Midbrain (tissue), 1 donor: ENCODE measurements at regions not wholly inside any gene's neighbourhood (a gene's known extent, or its start where the extent isn't known, plus 50 kb on each side); places are given as distances from the start of the nearest gene placed in this dataset.
"Not testable (repeated sequence)": the region's sequence is repeated elsewhere in the genome, so short reads cannot be mapped to it uniquely, and the experiment has no call there.

Source experiments
- DNase-seq: peaks from one replicate; lab custom pipeline; 2025; lab: John Stamatoyannopoulos, UW

DNA sequence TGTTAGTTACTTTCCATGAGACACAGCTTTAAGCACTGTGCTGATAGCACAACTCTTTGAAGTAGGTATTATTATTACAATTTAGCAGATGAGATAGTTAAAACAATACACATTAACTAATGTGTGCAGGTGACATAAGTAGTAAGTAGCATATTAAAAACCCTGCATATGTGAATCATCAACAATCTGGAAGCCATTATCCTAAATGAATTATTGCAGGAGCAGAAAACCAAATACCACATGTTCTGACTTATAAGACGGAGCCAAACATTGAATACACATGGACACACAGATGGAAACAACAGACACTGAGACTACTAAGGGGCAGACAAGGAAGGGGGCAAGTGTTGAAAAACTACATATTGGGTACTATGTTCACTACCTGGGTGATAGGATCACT, 300.3 kb upstream of the GULP1 start:
- DNase-seq: no peak

- peak; percentile 13 for DNase-seq
Measured at GRCh38 chr2:187994464-187995331, 297.0 kb upstream of the GULP1 start.

GRCh38 chr2:187995556-187995955, 296.1 kb upstream of the GULP1 start:
- no peak for DNase-seq

DNA sequence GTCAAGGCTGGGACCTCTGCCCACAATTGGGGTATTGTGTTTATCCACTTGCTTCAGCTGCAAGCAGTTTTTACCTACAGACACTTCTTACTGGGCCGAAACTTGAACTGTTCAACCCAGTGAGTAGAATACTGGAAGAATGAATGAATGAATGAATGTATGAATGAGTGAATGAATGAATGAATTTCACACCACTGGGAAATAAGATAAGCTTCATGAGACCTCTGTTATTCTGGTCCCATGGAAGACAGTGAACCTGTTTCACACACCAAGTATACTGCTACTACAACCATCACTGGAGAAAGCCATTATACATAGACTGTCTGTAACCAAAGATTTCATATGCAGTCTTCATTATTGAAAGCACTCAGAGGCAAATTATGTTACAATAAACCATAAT, 295.0 kb upstream of the GULP1 start:
- DNase-seq: no peak

DNA sequence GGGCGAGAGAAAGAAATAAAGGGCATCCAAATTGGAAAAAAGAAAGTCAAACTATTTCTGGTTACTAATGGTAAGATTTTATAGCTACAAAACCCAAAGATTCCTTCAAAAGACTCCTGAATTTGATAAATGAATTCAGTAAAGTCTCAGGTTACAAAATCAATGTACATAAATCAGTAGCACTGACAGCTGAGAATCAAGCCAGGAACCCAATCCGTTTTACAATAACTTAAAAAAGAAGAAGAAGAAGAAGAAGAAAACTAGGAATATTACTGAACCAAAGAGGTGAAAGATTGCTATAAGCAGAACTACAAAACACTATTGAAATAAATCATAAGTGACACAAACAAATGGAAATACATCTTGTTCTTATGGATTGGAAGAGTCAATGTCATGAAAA, 291.5 kb upstream of the GULP1 start:
- DNase-seq: no peak

GRCh38 chr2:188003800-188004199, 287.9 kb upstream of the GULP1 start:
- DNase-seq: no peak

GRCh38 chr2:188013767-188014166, 277.9 kb upstream of the GULP1 start:
- no peak for DNase-seq

DNA sequence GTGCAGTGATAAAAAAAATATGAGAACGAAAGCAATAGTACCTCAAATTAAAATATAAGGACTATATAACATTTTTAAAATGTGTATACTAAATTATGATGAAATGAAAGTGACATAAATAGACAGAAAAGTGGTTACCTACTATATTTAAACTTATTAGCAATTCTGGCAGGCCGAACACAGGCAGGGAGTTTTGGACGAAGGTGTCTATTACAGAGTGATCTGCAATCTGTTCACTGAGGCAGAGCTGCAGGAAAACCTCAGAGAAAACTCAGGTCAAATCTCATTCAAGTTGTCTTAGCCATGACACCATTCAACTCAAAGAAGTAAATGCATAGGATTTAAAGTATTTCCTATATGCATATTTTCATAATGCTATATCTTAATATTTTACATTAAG, 274.8 kb upstream of the GULP1 start:
- no peak for DNase-seq

GRCh38 chr2:188022389-188022788, 269.3 kb upstream of the GULP1 start:
- DNase-seq: no peak

DNA sequence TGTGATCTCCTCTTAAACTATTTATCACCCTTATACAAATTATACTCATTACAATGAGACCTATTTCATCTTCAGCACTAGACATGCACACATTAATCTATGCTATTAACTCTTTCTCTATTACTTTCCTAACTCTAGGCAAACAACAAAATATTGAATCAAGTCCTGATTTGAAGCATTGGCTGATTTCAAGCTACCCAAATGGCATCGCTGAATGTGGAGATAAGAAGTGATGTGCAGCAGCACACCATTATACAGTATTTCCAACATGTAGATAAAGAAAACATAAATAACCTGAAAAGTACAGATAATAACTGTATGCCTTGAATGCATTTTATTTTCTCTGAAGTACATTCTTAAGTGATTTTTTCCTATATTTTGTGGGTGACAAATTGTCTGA, 268.6 kb upstream of the GULP1 start:
- DNase-seq: no peak

DNA sequence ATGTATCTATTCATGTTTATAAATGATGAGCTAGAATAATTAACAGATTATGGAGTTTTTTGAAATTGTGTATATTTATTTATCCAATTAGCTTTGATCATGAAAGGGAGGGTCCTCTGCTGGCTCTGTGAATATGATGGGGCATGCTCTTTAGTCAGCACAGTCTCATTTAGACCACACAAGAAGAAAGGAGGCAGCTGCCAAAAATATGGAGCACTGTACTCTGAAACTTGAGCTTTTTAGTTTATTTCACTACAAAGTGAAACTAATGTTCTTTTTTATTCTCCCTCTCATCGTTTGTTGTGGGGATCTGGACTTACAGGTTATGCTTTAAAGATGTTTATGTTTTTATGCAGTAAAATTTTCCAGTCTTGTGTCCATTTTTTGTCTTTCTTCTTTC, 266.9 kb upstream of the GULP1 start:
- no peak for DNase-seq

GRCh38 chr2:188028739-188029138, 262.9 kb upstream of the GULP1 start:
- DNase-seq: no peak

- DNase-seq: no peak
Measured at GRCh38 chr2:188032306-188032705, 259.4 kb upstream of the GULP1 start.

DNA sequence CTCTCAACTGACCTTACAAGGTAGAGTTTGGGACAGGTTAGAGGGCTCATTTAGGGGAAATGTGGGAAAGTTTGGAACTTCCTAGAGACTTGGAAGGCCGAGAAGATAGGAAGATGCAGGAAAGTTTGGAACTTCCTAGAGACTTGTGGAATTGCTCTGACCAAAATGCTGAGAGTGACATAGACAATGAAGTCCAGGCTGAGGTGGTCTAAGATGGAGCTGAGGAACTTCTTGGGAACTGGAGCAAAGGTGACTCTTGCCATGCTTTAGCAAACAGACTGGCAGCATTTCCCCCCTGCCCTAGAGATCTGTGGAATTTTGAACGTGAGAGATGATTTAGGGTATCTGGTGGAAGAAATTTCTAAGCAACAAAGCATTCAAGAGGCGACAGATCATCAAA, 258.9 kb upstream of the GULP1 start:
- DNase-seq: no peak

- DNase-seq: not testable (repeated sequence)
Measured at GRCh38 chr2:188033240-188033639, 258.4 kb upstream of the GULP1 start.

GRCh38 chr2:188034102-188034501, 257.6 kb upstream of the GULP1 start:
- DNase-seq: not testable (repeated sequence)

DNA sequence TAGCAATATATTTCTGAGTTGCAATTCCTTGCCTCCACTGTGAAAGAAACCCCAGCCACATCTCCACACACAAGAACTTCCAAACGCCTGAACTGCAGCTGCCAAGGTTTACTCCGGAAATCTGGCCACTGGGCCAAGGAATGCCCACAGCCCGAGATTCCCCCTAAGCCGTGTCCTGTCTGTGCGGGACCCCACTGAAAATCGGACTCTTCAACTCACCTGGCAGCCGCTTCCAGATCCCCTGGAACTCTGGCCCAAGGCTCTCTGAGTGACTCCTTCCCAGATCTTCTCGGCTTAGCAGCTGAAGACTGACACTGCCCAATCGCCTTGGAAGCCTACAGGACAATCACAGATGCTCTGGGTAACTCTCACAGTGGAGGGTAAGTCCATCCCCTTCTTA, 256.3 kb upstream of the GULP1 start:
- not testable (repeated sequence) for DNase-seq

- DNase-seq: not testable (repeated sequence)
Measured at GRCh38 chr2:188036786-188037185, 254.9 kb upstream of the GULP1 start.

DNA sequence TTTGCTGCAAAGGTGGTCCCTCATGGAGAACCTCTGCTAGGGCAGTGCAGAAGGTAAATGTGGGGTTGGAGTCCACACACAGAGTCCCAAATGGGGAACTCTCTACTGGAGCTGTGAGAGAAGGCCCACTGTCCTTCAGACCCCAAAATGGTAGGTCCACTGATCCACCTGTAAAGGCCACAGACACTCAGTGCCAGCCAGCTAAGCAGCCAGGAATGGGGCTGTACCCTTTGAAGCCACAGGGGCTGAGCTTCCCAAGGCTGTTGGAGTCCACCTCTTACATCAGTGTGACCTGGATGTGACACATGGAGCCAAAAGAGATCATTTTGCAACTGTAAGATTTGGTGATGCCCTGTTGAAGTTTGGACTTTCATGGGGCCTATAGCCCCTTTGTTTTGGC, 252.4 kb upstream of the GULP1 start:
- DNase-seq: no peak

DNA sequence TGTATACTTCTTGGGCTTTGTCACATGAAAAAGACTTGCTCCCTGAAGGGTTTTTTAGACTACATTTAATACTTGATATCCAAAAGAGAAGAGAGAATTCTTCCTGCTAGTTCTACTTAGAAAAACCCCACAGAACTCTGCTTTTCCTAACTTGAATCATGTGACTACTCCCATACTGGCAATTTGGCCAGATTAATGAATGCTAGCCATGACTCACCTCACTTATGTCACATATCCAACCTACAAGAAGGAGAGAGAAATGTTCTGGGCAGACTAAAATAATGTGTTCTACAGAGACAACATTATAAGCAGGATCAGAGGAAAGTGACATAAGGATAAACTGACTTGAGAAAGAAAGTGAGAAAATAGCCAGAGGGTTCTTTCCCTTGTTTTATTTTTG, 249.3 kb upstream of the GULP1 start:
- no peak for DNase-seq

DNA sequence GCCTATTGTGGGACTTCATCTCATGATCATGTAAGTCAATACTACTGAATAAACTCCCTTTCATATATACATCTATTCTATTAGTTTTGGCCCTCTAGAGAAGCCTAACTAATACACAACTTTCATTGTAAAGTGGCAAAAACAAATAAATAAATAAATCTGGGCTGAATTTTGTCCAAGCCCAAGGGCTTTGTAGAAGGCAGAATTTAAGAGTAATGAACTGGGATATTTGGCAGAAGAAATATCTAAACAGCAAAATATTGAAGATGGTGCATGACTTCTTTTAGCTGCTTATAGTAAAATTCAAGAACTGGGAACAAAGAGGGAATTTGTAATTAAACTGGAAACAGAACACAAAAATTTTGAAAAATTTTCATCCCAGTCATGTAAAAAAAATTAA, 246.7 kb upstream of the GULP1 start:
- no peak for DNase-seq

DNA sequence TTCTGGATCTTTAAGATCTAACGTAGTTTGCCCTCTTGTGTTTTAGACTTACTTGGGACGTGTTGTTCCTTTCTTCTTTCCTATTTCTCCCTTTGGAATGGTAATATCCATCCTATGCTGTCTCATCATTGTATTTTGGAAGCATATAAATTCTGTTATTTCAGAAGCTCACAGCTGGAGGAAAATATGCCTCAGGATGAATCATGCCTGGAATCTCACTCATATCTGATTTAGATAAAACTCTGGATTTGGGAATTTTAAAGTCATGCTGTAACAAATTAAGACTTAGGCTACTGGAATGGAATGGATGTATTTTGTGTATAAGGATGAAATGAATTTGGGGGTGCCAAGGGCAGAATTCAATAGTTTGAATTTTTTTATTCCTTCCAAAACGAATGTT, 245.2 kb upstream of the GULP1 start:
- DNase-seq: no peak

DNA sequence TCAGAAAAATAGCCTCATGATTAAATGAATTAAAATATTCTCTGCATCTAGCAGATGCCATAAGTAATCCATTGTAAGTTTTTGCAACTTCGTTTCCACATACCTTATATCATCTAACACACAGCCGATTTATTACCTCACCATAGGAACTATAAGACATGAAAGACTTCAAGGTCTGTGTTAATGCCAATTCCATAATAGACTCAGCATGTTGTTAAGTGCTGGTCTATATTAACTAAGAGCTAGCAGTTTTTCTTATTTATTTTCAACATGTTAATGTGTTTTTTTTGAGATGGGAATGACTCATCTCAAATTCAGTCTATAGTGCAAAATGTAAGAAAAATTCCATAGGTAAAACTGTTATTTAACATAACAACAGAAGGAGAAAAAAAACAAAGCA, 243.9 kb upstream of the GULP1 start:
- DNase-seq: no peak

DNA sequence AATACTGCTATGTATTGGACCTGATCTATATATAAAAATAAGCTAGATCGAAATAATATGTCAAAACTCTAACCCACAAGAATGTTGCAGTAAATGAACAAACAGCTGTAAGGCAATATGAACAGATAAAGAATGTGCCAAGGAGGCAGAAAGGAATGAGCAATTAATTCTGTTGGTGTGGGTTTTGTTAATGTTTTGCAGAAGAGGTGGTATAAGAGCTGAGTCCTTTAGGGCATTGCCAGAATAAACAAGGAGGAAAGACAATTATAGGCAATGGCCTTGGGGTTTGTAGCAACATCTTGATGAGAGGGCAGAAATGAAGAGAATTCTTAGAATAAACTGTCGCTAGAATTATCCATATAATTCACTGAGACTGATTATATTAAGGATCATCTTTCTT, 240.9 kb upstream of the GULP1 start:
- DNase-seq: no peak
